HG03175 (cell line): ENCODE measurements at regions not wholly inside any gene's neighbourhood (a gene's known extent, or its start where the extent isn't known, plus 50 kb on each side); places are given as distances from the start of the nearest gene placed in this dataset.

ENCODE experiments used
- ATAC-seq: cut with Tn5 transposase; IDR thresholded peaks from one replicate; pipeline ENCODE4 v1.9.1; 2021; ENCODE audit warnings: mild to moderate bottlenecking, moderate library complexity; ENCODE audit not compliant: unreplicated experiment

DNA sequence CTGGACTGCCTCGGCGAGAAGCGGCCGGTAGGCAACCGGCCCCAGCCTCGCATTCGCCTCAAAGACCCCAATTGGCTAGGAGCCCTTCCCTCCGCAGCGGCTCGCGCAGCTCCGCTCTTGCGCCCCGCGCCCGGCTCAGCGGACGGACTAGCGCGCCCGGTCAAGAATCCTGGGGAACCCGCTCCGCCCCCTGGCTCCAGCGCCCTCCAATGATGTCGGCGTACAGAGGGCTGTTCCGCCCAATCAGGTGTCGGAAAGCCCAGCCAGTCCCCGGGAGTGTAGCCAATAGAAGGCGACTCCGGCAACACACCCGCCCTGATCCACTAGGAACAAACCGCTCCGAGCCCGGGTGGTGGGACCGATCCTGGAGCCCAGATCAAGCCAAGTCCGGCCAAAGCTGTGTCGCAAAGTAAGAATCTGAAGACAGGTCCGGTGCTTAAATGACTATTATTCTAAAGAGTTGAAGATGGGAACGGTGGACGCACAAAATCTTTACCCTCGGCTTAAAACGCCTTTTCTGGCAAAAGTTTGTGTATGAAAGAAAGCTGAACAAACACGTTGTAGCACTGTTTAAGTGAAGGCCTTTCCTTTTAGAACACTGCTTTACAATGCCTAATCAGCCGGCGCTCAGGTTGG lies 132.2 kb downstream of the OGFRL1 start:
- ATAC-seq: peak; percentile 97

DNA sequence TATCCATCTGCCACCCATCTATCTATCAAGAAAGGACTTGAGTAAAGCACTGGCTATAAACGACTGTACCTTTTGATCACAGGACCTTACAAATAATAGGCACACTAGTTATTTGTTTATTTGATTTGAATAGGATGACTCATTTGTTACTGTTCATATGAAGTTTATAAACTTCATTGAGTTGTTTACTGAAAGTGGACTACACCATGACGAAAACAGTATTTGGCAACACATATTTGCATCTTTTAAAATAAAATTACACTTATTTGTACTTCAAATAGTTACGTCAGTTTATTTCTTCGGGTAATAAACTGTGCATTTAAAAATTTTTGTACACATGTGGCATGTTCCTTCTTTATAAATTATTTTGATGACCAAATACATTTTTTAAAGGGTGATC lies 133.0 kb downstream of the OGFRL1 start:
- no peak for ATAC-seq

DNA sequence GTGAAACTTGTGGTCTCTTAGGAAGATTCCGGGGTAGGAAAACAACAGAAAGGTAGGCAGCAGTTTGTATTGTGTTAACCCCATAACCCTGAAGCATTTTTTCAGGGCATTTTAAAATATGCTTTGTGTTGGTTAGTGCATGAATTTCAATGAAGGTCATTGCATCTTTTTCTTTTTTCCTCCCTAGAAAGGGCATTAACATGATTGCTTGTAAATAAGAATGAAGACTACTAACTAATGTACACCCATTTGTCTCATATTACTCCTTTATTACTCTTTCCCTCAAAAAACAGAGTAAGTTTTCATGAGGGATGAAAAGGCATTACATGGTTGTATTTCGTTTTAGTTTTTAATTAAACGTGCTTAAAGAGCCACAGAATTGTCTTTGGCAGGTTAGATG lies 141.4 kb downstream of the OGFRL1 start:
- no peak for ATAC-seq

DNA sequence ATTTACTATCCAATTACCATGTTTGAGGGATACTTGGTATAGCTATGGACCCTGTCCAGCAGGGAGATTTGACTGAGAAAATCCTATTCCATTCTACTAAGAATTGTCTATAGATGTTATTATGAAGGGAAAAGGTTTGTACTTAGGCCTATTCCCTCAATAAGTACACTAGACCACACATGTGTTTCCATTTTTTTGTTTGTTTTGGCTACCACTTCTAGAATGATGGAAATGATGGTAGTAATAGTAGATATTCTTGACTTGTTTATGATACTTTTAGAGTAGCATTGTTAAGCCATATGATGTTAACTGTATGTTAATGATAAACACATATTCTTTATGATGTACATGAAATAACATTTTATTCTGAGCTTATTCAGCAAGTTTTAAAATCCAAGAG lies 144.8 kb downstream of the OGFRL1 start:
- ATAC-seq: no peak

DNA sequence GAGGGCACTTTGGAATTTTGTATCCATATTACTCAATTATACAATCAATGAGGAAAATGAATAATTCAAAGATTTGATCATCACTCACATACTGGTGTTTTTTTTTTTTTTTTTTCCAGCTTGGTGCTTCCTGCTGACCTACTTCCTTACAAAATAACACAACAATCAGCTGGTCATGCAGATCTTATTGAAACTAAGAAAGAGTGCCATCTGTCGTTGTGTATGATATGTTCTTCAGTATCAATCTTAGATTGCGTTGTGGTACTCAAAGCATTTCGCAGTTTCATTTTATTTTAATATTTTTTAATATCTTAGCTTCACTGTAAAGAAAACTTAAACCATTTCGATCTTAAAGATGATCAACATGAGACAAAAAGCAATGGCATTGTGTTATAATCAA lies 155.6 kb downstream of the OGFRL1 start:
- no peak for ATAC-seq

DNA sequence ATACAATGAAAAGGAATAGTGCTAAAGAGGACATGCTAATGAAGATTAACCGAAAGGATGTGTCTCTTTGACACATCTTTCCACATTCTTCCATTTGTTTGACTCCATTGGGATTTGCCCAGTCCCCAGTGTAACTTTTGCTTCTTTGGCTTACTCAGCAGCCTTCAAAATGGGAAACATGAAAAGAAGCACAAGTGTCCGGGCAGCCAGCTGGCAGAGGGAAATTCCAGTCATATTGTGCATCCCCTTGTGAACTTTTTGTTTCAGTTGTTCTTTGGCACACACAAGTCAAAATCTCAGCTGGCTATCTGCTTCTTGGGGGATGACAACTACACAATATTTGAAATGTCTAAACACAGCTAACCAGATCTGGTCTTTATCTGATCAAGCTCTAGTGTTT lies 157.4 kb downstream of the OGFRL1 start:
- no peak for ATAC-seq

DNA sequence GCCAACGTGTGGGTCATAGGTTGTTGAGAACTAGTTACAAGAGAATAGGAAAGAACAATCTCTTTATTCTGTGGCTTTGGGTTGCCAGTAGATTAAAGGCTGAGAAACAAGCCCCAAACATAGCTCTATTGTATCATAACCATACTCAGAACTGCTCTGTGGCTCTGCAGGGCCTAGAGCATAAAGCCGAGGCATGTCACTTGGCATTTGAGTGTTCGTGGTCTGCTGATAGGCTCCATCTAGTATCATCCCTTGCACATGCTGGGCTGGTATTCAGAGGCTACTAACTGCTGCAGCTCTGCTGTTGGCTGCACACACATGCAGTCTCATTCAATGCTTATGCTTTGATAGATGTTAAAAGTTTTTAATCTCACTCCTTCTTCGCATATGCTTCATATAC lies 157.9 kb downstream of the OGFRL1 start:
- no peak for ATAC-seq

DNA sequence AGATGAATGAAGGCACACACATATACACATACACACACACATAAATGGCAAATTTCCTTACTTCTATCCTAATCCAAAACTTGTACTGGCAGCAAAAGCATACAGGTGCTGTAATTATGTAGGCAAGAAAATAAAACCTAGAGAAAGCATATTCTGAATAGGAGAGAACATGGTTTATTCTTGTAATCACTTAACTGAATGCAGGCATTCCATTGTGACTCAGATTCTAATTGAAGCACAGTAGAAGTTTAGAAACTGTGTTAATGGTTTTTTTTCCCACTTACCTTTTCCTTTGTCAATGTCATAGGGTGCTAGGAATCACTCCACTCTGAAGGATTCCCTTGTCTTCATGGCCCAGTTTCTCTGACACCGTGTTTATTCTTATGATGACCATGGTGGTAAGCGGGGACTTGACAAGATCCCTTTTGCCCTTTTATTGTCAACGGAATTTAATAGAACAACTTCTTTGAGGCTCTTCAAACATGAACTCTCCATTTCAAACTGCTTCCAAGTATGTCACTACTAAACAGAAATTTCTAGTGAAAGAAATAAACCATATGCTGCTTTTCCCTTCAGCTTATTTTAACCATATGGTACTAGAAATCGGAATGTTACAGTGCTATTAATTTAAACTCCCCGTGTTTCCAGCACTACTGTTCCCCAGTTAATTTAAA lies 164.2 kb downstream of the OGFRL1 start:
- ATAC-seq: no peak

DNA sequence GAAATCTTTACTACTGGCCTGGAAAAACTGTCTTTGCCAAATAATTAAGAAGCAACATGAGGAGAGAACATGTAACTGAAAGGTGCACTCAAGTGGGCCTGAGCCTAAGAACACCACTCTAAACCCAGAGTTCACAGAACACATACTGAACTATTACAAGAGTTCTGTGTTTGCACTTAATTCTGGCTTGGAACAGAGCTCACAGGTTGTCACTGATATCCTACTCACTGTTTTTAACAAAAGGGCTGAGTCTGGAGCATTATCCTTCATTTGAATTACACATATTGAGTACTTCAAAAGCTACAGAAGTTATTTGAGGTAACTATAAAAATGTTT lies 164.7 kb downstream of the OGFRL1 start:
- no peak for ATAC-seq

DNA sequence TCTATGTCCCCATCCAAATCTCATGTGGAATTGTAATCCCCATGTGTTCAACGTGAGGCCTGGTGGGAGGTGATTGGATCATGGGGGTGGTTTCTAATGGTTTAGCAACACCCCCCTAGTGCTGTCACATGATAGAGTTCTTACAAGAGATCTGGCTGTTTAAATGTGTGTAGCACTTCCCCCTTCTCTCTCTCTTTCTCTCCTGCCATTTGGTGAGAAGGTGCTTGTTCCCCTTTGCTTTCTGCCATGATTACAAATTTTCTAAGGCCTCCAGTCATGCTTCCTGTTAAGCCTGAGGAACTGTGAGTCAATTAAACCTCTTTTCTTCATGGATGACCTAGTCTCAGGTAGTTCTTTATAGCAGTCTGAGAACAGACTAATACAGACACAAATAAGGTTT lies 165.4 kb downstream of the OGFRL1 start:
- ATAC-seq: no peak

DNA sequence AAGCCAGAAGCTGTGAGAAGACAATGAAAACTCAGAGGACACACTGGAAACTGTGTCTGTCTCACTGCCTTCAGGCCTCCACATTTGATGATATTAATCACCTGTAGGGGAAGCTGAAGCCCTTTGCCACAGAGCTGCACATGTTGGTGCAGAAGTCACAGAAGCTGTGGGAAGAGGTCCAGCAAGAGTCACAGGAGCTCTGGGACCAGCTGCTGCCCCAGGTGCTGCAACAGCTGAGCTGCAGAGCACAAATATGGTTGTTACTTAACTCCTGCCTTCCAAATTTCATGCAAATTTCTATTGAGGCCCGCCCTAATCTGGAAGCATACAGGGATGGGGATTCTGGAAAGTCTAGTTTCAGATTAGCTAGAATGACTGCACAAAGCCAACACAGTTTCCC lies 169.3 kb downstream of the OGFRL1 start:
- ATAC-seq: no peak

DNA sequence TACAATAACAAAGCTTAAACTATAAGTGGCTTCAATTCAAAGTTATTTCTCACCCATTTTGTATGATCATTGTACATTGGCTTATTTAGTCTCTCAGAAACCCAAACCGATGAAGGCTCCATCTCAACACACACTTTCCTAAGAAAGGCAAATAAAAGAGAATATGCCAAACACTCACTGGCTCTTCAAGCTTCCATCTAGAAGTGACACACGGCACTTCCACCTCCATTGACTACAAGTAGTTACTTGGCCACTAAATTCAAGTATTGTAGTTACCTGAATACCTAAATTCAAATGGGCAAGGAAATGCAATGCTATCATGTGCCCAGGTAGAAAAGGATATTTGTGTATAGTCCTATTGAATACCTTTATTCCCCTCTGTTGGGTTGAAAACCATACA lies 170.6 kb downstream of the OGFRL1 start:
- no peak for ATAC-seq

DNA sequence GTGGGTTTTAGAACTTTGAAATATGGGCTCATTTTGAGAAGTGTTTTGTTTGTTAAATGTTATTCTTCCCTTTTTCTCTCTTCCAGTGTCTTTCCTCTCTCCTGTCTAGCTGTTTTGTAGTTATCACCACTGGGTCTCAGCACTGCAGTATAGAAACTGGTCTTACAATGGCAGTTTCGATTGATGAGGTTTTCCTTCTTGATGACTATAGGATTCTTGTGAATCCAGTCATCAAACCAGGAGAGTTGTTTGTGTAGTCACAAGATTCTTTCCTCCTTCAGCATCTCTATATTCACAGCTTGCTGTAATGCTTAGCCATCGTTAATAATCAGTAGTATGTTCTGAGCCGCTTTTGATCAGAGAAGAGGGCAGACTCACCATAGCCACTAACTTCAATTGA lies 172.3 kb downstream of the OGFRL1 start:
- ATAC-seq: no peak

DNA sequence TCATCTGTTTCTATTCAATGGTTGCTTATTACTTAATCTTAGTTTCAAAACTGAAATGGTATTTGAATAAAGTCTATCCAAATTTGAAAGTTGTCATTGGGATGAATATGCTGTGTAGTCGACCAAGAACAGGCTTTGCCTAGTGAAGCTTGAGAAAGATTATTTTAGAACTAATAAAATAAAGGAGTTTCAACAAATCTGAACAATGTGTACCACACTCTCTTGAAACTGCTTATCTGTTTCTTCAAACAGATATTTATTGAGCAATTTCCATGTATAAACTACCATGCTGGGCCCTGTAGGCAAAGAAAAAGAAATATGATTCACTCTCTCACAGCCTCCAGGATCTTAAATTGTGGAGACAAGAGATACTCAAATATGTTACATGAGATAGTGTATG lies 174.4 kb downstream of the OGFRL1 start:
- ATAC-seq: no peak

DNA sequence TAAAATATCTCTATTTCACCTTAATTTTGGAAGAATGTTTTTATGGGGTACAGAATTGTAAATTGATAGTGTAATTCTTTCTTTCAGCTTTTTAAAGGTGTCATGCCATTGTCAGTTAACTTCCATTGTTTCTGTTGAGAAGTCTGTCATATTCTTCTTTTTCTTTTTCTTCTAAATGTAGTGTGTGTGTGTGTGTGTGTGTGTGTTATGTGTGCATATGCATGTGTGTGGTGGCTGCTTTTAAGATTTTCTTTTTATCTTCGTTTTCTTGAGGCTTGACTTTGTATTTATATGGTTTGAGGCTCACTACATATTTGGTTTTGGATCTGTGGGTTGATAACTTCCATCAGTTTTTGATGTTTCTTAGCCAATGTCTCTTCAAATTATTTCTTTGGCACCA lies 176.5 kb downstream of the OGFRL1 start:
- no peak for ATAC-seq

DNA sequence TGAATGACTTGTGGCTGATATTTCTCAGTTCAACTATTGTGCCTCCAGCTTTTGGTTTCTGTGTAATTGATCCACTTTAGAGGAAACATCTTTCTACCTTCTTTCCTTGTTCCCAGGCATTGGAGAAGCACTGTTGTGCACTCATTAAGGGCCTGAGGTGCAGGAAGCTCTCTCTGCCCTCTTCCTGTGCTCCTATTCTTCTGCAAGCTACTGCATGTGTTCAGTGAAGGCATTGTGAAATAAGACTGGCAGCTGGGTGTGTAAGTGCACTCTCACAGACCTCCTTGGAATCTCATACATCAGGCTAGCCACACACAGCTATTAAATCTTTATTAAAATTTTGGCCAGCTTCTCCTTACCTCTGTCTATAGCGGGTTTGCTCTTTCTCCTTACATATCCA lies 177.8 kb downstream of the OGFRL1 start:
- no peak for ATAC-seq

DNA sequence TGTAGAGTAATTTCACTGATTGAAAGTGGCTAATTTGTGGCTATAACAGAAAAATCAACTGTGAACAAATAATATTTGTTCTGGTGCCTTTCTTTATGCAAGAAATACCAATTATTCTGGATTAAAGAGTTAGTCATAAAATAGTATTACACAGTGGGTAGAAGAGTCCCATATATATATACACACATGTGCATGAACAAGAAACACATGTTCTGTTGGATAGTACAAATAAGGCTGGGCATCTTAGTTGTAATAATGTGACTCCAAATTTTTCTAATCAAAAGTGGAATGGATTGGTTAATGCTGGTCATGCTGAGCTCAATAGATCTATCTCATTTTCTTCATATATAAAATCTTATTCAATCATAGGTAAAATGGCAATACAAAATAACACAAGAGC lies 179.4 kb downstream of the OGFRL1 start:
- ATAC-seq: no peak

DNA sequence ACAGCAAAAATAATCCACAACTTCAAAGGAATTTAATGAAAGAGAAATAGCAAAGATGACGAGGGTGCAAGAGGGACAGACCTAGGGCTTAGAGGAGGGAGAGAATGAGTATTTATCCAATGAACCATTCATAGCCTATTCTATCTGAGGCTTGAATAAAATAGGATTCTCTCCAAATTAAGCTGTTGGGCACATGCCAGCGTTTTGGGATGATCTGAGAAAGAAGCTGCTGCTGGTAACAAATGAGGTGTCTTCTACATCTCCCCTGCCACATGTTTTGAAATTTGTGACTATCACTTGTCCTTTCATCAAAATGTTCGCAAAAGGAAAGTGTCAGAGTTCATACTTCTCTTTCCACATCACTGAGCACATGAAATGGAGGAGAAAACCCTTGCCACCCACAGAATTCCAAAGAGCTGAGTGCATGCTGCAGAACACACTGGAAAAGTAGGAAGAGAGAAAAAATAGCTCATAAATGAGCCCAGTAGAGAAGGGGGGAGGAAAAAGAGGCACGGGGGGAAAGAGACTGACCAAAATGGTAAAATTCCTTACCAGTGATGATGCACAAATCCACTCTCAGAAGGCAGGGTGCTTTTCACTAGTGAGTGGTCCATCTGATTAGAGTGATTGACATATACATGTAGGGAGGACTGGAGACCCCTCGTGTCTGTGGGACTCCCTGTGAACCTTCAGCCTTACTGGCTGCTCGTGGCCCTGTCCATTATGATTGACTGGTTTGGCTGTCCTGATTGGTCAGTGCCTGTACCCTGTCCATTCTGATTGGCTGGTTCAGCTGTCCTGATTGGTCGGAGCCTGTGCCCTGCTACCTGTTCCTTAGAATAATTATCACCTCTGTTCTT lies 180.5 kb downstream of the OGFRL1 start:
- ATAC-seq: no peak

DNA sequence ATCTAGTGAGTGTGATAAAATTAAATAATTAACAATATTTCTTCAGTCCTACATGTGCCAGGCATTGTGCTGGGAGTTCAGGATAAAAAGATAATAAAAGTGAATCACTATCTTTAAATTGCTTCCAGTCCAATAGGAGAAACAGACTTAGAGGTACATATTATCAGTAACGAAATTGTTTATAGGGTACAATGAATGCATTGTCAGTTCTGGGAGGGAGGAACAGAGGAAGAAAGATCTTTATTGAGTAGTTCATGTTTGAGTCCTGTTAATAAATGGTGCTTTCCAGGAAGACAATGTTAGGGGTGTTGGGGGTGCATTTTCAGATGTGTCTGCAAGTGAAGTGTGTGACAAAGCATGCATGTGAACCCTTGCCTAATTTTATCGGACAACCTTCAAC lies 183.1 kb downstream of the OGFRL1 start:
- no peak for ATAC-seq

DNA sequence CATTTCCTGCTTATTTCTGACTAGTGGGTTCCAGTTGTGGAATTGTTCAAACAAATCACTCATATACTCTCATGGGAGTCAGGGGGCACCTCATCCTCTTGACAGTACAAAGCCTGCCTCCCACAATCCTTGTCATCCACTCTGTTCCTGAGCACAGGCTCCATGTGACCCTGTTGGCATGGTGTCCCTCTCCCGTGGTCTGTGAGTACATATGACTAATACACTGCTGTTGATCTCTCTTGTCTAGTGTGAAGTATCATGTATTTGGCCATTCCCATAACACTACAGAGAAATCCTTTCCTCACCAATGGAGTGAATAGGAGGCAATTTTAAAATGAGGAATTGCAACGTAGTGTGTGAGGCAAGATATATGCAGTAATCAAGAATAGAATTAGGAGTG lies 185.3 kb downstream of the OGFRL1 start:
- no peak for ATAC-seq

DNA sequence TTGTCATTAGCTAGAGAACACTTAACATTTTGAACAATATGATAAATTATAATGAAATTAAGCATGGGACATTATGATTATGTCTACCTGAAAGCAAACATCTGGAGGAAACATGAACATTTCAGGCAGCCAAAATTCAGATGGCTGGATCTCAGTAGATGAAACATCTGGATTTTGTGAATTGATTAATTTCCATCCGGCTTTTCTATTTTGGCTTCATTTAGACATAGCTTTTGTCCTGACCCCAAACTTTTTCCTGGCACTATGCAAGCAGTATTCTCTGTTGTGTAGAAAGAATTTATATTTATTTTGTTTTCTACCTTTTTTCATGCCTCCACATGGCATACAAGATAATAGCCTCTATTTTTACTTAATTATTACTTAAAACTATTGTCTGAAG lies 186.3 kb downstream of the OGFRL1 start:
- ATAC-seq: no peak

DNA sequence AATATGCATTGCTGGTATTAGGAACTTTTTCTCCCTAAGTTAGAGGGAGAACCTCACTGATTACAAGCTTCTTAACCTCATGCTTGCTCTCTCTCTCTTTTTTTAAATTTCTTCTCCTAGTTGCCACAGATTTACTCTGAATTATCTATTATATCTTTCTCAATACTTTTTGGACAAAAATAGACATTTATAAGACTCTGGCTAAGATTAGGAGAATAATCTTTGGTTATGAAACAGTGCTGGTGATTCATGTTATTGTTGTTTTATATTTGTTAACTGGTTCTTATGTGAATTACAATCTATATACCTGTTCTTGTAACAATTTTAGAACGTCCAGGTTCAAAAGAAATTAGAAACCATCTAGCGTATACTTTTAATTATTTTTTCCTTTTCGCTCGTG lies 187.8 kb downstream of the OGFRL1 start:
- no peak for ATAC-seq
